Endometrium (tissue), 2 donors: ENCODE measurements at regions not wholly inside any gene's neighbourhood (a gene's known extent, or its start where the extent isn't known, plus 50 kb on each side); places are given as distances from the start of the nearest gene placed in this dataset.

Experiments used
- FAIRE-seq: peaks from 2 replicates; lab custom pipeline; 2012; peaks lifted over from hg19 to GRCh38; lab: Jason Lieb, UNC
- donor health status: control.
- donor health status: control.

DNA sequence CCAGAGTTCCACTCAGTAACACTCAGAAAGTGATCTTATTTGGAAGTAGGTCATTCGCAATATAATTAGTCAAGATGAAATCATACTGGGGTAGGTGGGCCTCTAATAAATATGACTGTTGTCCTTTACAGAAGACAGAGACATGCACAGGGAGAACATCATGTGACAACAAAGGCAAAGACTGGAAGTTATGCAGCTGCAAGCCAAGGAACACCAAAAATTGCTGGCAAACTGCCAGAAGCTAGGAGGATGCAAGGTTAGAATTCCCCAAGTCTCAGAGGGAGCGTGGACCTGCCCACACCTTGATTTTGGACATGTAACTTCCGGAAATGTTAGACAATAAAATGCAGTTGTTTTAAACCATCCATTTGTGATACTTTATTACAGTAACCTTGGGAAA lies 471.5 kb upstream of the AGTR1 start:
- no peak for FAIRE-seq

DNA sequence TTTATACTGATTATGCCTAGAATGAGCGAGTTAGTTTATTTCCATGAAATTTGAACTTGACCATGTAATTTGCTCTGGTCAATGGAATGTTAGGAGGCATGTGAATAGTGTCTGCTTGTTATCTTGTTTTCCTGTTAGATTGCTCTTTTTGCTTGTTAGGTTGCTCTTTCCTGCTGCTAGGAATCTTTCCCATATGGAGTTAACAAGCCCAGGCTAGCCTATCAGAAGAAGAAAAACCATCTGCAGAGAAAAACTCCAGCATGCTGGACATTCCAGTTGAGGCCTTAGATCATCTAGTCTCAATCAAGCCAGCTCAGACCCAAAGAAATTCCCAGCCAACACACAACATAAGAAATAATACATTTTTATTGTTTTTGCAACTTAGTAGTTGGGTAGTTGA lies 470.2 kb upstream of the AGTR1 start:
- FAIRE-seq = no peak

DNA sequence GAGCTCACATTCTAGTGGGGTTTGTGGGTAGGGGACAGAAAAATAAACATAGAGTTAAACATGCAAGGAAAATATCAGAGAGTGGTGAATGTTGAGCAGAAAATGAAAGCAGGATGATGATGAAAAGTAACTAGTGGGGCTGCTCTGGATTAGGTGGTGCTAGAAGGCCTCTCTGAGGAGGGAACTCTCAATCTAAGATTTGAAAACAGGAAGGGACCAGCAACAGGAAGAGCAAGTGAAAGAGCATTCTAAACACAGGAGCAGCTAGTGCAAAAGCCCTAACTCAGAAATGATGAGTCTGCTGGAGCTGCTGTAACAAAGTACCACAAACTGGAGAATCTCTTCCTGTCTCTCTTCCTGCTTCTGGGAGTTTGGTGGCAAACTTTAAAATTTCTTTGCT lies 468.6 kb upstream of the AGTR1 start:
- no peak for FAIRE-seq

DNA sequence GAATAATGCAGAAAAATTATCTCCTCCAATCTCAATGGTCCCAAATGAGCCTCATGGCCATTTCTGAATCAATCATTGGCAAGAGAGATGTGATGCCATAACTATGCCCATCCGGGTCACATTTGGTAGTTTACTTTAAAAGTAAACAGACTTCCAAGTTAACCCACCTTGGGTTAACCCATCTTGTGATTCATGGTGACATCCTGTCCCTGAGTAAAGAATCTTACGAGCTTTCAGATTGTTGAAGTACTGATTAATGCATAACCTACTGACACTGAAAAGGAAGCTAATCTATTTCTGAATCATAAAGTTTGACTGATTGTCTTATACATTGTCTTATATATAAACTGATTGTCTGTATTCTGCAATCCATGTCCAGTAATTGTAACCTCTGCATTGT lies 467.2 kb upstream of the AGTR1 start:
- no peak for FAIRE-seq

DNA sequence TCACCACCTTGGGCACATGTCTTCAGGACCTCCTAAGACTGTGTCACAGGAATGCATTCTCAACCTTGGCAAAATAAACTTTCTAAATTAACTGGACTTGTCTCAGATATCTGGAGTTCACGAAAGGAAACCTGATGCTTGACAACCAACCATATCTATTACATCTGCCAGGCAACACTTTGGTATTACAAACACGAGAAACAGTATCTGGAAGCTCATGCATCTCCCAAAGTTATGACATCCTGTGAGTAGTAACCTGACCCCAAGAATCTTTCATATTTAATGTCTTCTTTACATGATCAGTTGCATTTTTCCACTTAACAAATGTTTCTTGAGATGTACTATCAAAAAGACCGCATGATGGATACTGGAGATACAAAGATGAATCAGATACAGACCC lies 465.3 kb upstream of the AGTR1 start:
- no peak for FAIRE-seq

DNA sequence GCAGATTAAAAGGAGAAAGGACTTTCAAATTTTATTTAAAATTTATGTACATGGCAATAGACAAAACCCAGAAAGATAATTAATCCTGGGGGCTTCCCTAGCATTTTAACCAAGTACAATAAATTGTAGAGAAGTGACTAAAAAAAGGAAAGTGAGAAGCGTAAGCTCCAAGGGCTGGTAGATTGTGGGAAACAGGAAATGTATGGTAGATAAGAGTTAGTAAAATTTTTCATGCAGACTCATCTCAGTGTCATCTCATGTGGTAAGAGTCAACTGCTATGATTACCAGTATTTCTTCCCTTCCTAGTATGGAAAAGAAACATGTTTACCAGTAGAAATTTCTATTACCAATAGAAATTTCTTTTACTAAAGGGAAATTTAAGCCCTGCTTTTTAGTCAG lies 464.3 kb upstream of the AGTR1 start:
- FAIRE-seq = no peak

DNA sequence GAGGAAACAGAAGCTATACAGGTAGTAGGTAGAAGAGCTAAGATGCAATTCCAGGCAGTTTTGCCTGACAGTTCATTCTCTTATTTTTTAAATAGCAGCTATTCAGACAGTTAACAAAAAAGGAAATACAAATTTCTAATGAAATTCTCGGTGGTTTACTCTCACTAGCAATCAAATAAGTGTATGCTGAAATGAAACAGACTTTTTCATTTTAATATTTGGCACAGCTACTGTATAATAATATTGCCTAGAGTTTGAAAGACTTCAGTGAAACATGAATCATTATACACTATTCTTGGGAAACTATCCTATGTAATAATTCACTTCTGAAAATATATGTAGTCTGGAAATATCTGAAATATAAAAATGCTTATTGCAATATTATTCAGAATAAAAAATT lies 463.2 kb upstream of the AGTR1 start:
- no peak for FAIRE-seq

DNA sequence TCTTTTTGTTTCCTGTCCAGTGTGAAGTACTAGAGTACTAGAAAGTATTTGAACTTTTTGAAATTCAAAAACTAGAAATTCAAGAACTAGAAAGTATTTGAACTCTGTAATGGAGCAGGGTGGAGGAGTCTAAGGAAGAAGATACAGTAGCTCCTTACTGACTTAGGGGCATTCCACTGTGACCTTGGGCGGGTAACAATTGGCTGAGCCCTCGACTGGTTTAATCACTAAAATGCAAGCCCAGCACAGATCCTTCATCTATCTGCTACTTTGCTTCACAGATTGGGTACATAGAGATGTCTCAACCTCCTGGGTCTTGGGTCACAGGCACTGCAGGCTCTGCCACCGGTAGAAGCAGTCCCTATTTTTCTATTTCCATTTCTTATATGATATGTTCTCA lies 462.1 kb upstream of the AGTR1 start:
- FAIRE-seq = no peak

DNA sequence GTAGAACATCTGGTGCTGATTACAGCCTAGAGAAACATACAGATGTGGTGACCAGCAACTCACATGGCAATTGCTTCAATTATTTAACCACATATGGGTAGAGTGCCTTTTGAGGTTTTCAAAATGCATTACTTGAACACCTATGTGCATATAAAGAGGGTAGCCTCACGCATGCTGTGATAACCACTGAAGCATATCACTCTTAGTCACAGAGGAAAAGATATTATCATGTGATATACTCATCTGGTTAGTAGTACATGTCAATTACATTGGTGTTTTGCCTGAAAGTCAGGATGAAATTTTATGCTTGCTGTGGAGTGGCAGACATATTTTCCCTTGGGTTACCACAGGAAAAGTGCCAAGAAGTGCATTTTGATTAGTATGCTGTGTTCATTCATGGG lies 459.3 kb upstream of the AGTR1 start:
- FAIRE-seq = no peak

DNA sequence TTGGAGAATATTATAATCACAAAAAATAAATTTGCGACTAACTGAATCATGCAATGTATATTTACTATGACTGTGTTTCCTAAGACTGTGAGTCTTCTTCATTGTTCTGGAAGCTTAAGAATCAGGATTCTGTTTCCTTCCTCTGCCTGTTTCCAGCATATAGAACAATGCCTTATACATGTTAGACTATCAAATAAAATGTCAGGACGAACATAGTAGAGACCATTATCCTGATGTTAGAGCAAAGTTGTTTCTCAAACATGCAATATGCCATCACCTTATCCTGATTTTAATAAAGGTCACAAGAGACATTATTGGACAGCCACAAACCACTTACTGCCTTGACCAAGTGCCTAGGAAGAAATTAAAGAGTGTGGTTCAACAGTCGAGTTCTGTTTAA lies 457.4 kb upstream of the AGTR1 start:
- no peak for FAIRE-seq

DNA sequence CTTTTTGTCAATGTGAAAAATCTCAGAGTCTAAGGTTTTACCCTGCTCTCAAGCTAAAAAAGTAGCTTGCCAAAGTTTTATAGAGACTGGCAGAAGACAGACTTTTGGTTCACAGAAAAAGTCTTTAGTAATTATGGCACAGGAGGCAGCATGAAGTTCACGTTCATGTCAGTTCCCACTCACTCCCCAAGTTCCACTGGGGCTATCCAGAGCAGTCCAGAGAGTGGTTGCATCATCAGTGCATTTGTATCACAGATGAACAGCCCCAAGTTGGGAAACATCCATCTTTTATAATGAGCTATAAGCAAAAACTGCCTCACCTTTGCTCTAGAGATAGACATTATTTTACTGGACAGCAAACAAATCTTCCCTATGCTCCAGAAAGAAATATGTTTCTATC lies 454.1 kb upstream of the AGTR1 start:
- no peak for FAIRE-seq

DNA sequence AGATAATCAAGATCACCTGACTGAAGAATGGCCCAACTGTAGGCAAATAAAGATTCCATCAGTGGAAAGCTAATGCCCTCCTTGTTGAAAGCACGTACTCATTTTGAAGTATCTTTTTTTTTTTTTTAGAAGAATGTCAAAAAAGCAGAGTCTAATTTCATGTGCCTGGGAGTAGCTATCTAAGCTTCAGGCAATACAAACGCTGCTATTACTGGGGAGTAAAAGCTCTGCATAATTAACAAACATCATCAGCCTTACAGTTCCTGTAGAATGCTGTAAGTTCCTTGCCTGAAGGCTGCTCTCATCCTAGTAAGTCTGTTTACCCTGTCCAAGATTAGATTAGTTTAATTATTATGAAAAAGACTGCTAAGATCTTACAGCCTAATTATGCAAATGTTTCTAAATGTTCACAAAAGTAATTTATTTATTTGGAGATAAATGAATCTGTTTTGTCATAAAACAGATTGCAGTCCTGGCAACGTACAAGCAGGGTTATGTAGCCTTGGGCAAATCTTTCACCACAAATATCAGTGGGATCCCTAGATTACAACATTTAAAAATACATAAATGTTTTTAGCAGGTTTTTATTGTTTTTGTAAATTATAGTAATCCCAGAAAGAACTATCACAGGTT lies 451.3 kb upstream of the AGTR1 start:
- no peak for FAIRE-seq

DNA sequence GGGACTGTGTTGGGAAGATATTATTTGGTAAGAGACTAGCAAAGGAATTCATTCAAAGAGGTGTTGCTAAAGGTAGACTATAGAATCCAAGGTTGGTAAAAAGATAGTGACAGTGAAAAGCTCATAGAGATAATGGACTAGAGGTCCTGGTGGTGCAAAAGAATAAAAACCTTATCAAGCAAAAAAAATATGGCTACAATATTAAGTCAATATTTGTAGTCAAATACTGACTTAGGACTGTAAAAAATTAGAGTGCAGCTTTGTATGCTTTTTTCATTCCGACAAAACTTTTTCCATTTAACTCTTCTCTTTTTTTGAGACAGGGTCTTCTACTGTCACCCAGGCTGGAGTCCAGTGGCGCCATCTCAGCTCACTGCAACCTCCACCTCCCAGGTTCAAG lies 444.0 kb upstream of the AGTR1 start:
- no peak for FAIRE-seq

DNA sequence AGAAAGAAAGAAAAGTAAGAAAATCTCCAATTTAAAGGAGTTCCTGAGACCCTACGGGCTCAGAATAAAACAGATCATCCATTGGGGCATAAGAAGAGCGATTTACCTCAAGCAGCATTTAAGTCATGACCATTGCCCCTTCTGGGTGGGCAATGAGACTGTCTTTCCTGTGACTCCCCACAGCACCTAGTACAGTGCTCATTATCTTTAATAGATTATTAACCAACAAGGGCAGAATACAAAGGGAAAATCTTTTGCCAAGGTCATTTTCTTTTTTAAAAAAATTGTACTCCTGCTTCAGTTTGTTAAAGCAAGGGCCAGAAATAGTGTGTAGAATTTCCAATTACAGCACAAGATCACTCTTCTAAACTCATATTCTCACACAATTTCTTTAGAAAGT lies 443.3 kb upstream of the AGTR1 start:
- FAIRE-seq = no peak

DNA sequence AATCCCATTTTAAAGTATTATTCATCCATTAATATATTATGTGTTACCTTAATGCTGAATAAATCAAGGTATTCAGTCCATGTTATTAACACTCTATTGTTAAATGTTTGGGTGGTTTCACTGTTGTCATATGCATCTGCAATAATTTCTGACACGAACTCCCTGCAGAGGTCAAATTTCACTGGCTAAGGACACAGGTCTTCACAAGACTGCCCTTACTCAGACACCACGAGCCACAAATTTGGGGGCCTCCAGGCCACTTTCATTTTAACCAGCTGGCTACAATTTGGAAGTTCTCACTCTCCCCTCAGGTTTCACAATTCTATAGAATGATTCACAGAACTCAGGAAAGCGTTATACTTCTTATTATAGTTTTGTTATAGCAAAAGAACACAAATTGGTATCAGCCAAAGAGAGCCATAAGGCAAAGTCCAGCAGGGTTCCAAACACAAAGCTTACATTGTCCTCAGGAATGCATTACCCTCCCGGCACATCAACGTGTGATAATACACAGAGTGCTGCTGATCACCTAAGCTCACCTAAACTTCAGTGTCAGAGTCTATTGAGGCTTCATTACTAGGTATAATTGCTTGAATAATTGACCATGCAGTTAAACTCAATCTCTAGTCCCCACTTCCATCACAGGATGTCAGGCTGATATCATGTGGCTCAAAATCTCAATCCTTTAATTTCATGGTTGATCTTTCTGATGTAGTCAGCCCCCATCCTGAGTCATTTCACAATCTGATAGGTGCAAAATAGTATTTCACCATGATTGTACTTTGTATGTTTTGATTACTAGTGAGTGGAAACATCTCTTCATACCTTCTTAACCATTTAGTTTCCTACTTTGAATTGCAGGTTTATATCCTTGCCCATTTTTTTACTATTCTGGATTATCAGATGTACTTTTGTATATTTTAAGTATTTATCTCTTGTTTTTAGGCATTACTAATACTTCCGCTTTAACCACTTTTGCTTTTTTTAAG lies 441.4 kb upstream of the AGTR1 start:
- no peak for FAIRE-seq

DNA sequence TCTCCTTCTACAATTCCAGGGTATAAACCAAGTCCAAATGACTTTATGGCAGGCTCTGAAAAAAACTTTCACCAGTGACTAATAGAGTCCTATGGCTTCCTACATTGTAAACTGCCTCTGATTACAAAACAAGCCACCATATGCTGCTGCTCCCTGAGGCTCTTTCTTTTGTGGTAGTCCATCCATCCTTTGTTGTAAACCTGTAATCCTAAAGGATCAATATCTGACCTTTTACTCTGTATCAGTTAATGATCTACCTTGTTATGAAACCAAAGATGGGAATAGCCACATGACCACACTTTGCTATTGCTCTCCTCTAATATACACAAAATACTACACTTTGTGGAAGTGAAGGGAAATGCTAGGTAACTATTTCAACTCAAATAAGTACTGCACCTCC lies 434.7 kb upstream of the AGTR1 start:
- no peak for FAIRE-seq

DNA sequence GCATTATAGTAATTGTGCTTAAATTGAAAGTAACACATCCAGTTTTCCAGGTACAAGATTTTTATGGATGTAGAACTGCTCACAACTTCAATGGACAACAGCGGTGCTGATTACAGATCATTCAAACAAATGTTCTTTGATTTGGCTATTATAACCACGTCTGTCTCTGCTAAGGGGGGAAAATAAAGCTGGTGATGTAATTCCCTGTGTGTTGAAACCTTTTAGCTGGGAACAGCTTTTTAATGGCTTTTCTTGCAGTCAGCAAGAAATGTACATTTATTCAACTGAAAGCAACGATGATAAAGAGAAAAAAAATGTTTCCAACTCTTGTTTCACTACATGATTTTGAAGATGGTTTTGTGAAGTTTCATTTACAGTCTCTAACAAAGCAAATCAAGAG lies 431.9 kb upstream of the AGTR1 start:
- no peak for FAIRE-seq

DNA sequence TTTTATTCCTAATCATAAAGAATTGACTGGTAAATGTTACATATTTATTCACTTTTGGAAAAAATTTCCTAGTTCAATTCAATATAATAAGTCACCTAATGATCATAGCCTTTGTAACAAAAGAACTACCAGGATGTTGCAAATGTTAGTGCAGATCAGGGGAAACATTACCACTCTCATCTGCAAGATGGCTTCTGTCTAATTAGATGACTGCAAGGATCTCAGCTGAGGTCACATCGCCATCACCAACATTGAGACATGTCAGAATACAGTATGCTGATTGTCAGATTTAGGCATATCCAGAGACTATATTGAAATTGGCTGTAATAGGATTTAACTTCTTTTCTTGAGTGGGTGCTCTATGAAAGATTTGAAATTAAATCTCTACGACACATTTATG lies 431.4 kb upstream of the AGTR1 start:
- no peak for FAIRE-seq

DNA sequence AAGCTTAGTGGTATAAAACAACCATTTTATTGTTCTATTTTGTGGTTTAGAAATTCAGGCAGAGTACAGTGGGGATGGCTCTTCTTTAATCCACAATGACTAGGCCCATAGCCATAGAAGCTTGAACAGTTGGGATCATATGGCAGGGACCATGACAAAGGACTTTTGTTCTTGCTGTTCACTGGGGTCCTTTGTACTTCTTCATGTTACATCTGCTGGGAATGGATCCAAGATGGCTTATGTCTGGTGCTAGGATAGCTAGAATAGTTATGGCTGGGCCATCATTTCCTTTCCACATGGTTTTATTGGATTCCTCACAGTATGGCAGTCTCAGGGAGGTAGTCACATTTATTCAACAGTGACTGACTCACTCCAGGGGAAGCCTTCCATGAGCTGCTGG lies 427.9 kb upstream of the AGTR1 start:
- FAIRE-seq = no peak

DNA sequence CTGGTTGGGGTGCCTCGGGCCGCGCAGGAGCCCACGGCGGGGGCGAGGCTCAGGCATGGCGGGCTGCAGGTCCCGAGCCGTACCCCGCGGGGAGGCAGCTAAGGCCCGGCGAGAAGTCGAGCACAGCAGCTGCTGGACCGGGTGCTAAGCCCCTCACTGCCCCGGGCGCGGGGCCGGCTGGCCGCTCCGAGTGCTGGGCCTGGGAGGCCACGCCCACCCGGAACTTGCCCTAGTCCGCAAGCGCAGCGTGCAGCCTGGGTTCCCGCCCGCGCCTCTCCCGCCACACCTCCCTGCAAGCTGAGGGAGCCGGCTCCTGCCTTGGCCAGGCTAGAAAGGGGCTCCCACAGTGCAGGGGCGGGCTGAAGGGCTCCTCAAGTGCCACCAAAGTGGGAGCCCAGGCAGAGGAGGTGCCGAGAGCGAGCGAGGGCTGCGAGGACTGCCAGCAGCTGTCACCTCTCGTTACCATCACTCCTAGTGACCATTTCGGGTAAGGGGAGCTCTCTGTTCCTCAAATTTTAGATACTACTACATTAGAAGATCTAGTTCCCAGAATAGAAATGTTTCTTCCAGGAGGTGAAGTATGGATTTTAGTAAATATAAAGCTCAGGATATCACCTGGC lies 417.0 kb upstream of the AGTR1 start:
- no peak for FAIRE-seq

DNA sequence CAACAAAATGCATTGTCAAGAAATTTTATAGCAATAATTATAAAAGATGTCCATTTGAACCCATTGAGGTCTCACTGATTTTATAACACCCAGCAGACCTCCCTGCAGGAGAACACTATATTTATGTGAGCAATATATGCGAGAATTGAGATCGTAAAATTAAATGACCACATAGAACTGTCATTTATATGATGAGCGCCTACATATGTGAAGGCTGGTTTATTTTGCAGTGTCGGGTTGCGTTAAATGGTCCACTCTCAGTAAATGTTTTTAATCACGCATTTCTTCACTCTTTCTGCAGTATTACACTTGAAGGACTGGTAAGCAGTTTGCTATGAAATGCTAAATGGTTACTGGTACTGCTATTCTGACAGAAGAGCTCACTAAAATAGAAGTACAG lies 408.5 kb upstream of the AGTR1 start:
- FAIRE-seq = no peak

DNA sequence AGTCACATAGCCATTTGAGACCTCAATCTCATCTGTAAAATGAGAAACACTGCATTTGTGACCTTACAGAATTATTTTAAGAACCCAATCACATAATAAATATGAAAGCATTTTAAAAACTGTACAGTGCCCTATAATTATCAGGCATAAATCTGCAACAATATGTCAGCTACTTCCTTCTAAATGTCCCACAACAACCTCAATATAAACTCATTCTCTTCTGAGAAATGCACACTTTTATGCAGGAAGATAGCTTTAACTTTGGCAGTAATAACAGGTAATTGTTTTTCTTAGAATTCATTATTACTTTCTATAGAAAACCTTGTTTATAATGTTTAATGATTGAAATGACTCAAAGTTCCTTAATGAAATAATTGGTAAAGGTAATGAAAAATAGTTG lies 400.7 kb upstream of the AGTR1 start:
- FAIRE-seq = no peak

DNA sequence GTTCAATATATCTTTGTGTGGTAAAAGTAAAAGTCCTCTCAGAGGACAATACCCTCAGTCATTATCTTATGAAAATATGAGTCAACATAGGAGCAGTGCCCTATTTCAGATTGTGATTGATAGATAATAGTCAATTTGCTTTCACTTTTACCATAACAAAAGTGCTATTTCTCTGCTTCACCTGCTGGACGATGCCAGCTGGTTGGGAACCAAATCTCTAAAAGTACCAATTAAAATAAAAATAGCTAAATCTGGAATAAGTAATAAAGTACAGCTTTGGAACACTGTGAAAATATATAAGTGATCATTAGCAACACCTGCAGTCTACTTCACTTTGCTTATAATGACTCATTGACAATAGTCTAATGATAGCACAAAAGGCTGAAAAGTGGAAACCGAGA lies 390.3 kb upstream of the AGTR1 start:
- FAIRE-seq = no peak
